GM23248 (cell line): ENCODE measurements at regions not wholly inside any gene's neighbourhood (a gene's known extent, or its start where the extent isn't known, plus 50 kb on each side); places are given as distances from the start of the nearest gene placed in this dataset.

Experiments used
- DNase-seq: peaks from one replicate; pipeline ENCODE4 v3.0.0-alpha.2; 2015
- H2AFZ ChIP-seq: fragments of 200-600 bp; sonication (generic); 2 replicates; pipeline ENCODE4 v1.6.1; 2016; ENCODE audit warnings: antibody characterized with exemption
- H3F3A ChIP-seq: fragments of 200-600 bp; sonication (generic); 2 replicates; pipeline ENCODE4 v1.6.1; 2016; ENCODE audit warnings: mild to moderate bottlenecking, antibody characterized with exemption, mixed run types; ENCODE audit not compliant: insufficient read depth
- H3K27ac ChIP-seq: fragments of 200-600 bp; sonication (generic); 2 replicates; pipeline ENCODE4 v1.5.1; 2016; ENCODE audit warnings: mild to moderate bottlenecking
- H3K27me3 ChIP-seq: fragments of 200-600 bp; sonication (generic); replicated peaks from 2 replicates; pipeline ENCODE4 v1.6.1; 2016; ENCODE audit warnings: mild to moderate bottlenecking; ENCODE audit not compliant: insufficient read depth
- H3K36me3 ChIP-seq: fragments of 200-600 bp; sonication (generic); 2 replicates; pipeline ENCODE4 v1.6.1; 2016; ENCODE audit warnings: low read depth, mild to moderate bottlenecking
- H3K4me1 ChIP-seq: fragments of 200-600 bp; sonication (generic); 2 replicates; pipeline ENCODE4 v1.6.1; 2016; ENCODE audit warnings: mild to moderate bottlenecking; ENCODE audit not compliant: insufficient read depth
- H3K4me2 ChIP-seq: fragments of 200-600 bp; sonication (generic); one replicate; pipeline ENCODE4 v1.6.1; 2016; ENCODE audit warnings: mild to moderate bottlenecking; ENCODE audit not compliant: unreplicated experiment
- H3K4me3 ChIP-seq: fragments of 200-600 bp; sonication (generic); 2 replicates; pipeline ENCODE4 v1.5.1; 2016; ENCODE audit warnings: mild to moderate bottlenecking
- H3K79me2 ChIP-seq: fragments of 200-600 bp; sonication (generic); 2 replicates; pipeline ENCODE4 v1.6.1; 2016; ENCODE audit warnings: mild to moderate bottlenecking; ENCODE audit not compliant: insufficient read depth
- H3K9ac ChIP-seq: fragments of 200-600 bp; sonication (generic); 2 replicates; pipeline ENCODE4 v1.6.1; 2016; ENCODE audit warnings: mild to moderate bottlenecking
- H3K9me2 ChIP-seq: fragments of 200-600 bp; sonication (generic); 2 replicates; pipeline ENCODE4 v1.6.1; 2016; ENCODE audit warnings: mixed run types, mild to moderate bottlenecking, moderate library complexity; ENCODE audit not compliant: insufficient read depth
- H3K9me3 ChIP-seq: fragments of 200-600 bp; sonication (generic); one replicate; pipeline ENCODE4 v1.6.1; 2017; ENCODE audit warnings: low read depth
- H4K20me1 ChIP-seq: fragments of 200-600 bp; sonication (generic); 2 replicates; pipeline ENCODE4 v1.6.0; 2016; ENCODE audit not compliant: insufficient read depth
- EZH2 ChIP-seq: fragments of 200-600 bp; sonication (generic); IDR thresholded peaks from 2 replicates; pipeline ENCODE4 v1.6.1; 2018; ENCODE audit warnings: antibody characterized with exemption, mild to moderate bottlenecking; ENCODE audit not compliant: insufficient read depth, poor library complexity, severe bottlenecking
- EZH2phosphoT487 ChIP-seq: fragments of 200-600 bp; sonication (generic); IDR thresholded peaks from 2 replicates; pipeline ENCODE4 v1.6.1; 2018; ENCODE audit warnings: antibody characterized with exemption, moderate library complexity, mild to moderate bottlenecking, low read depth; ENCODE audit not compliant: insufficient read depth
- WGBS, 2 experiments: methylation state at CpG; one replicate each; pipeline ENCODE4 v1.1.6; 2015 to 2017; ENCODE audit warnings: low lambda C conversion rate in 2 of 2, low coverage in 1 of 2; ENCODE audit errors: missing lambda C conversion rate in 2 of 2; 5-methylcytosine and 5-hydroxymethylcytosine counted together
- in situ Hi-C: fragments of 300-500 bp; cut with MboI; formaldehyde crosslinking; loops from 2 replicates; pipeline ENCODE4 v1.15.0; 2020

GRCh38 chr20:57857118-57857517 is 147.3 kb upstream of the PMEPA1 start:
- TF ChIP-seq EZH2: no peak
- no peak for TF ChIP-seq EZH2phosphoT487
- H3K79me2 ChIP-seq: no peaks in the 10 kb centered on the region
- no peak for DNase-seq
- no peaks in the 10 kb centered on the region for H3K4me1 ChIP-seq
- no peaks in the 10 kb centered on the region for H3K9me3 ChIP-seq
- H3K9me2 ChIP-seq: no peaks in the 10 kb centered on the region
- no peak overlapping the region for H3K9ac ChIP-seq
- H4K20me1 ChIP-seq: no peaks in the 10 kb centered on the region
- H3K4me2 ChIP-seq: no peak overlapping the region
- H3K27ac ChIP-seq: no peak overlapping the region
- peaks cover 11% of the 10 kb centered on the region for H3K27me3 ChIP-seq
- in situ Hi-C loops: no loop called here
- H2AFZ ChIP-seq: no peak overlapping the region
- H3K4me3 ChIP-seq: no peak overlapping the region
- WGBS, 2 experiments: 71 to 79% methylated on average over 2 of the region's 2 CpGs
- no peaks in the 10 kb centered on the region for H3F3A ChIP-seq
- no peaks in the 10 kb centered on the region for H3K36me3 ChIP-seq

- WGBS, 2 experiments: 93 to 98% methylated on average over 2 of the region's 2 CpGs
- Histone ChIP-seq H2AFZ (no peak overlapping the region), H3K4me1 (no peaks in the 10 kb centered on the region), H3K9me2 (no peaks in the 10 kb centered on the region), H3K27ac (no peak overlapping the region), H3K9ac (no peak overlapping the region), H3K79me2 (no peaks in the 10 kb centered on the region), H4K20me1 (no peaks in the 10 kb centered on the region), H3K4me3 (no peak overlapping the region), H3K4me2 (no peak overlapping the region), H3K9me3 (no peaks in the 10 kb centered on the region), H3F3A (no peaks in the 10 kb centered on the region), H3K36me3 (no peaks in the 10 kb centered on the region), H3K27me3 (peaks cover 11% of the 10 kb centered on the region)
- DNase-seq: no peak
- TF ChIP-seq EZH2phosphoT487 (no peak), EZH2 (no peak)
- in situ Hi-C loops: no loop called here
Measured at GRCh38 chr20:57856658-57857057, 146.8 kb upstream of the PMEPA1 start.

GRCh38 chr20:57851796-57852195 is 142.0 kb upstream of the PMEPA1 start:
- Histone ChIP-seq H3K9ac (no peak overlapping the region), H3K4me3 (no peak overlapping the region), H3K79me2 (no peaks in the 10 kb centered on the region), H3K27me3 (peaks cover 9% of the 10 kb centered on the region; the same call in 1 of the 2 replicates), H3K9me3 (no peaks in the 10 kb centered on the region), H3K27ac (no peak overlapping the region), H3F3A (no peaks in the 10 kb centered on the region), H3K4me2 (no peak overlapping the region), H3K4me1 (no peaks in the 10 kb centered on the region), H4K20me1 (no peaks in the 10 kb centered on the region), H2AFZ (no peak overlapping the region), H3K36me3 (no peaks in the 10 kb centered on the region), H3K9me2 (no peaks in the 10 kb centered on the region)
- TF ChIP-seq EZH2phosphoT487 (no peak), EZH2 (no peak)
- DNase-seq: no peak
- WGBS, 2 experiments: 81 to 86% methylated on average over 4 of the region's 4 CpGs
- in situ Hi-C loops: no loop called here

DNA sequence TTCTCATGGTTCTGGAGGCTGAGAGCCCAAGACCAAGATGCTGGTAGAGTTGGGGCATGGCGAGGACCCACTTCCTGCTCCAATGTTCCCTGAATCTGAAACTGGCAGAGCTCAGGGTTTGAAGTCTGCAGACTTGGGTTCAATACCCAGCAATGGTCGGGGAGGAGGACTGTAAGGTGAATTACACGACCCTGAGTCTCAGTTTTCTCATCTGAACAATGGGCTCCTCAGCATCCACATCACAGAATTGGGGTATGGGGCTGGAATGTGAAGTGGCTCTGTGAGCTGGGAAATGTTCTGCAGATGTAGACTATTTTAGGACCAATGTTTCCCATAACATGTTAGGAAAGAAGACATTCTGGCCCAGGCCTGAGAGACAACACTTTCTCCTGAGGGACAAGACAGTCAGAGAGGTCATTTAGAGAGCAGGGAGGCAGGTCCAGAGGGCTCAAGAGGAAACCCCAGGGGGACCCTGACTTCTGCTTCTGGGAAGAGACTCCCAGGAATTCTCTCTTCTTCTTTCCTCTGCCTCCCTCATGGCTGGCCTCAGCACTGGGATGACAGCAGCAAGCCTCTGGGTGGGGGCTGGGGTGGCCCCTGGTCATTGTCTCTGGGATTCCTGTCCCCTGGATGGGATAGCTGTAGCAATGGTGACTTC is 141.3 kb upstream of the PMEPA1 start:
- no peaks in the 10 kb centered on the region for H3K79me2 ChIP-seq
- no peak overlapping the region for H3K4me3 ChIP-seq
- H2AFZ ChIP-seq: no peak overlapping the region
- 64% methylated on average over 3 of the region's 3 CpGs for WGBS, 2 experiments
- H3K9me3 ChIP-seq: no peaks in the 10 kb centered on the region
- no peaks in the 10 kb centered on the region for H3F3A ChIP-seq
- H3K36me3 ChIP-seq: no peaks in the 10 kb centered on the region
- H3K4me1 ChIP-seq: no peaks in the 10 kb centered on the region
- DNase-seq: no peak
- in situ Hi-C loops: no loop called here
- H4K20me1 ChIP-seq: no peaks in the 10 kb centered on the region
- no peak overlapping the region for H3K9ac ChIP-seq
- H3K4me2 ChIP-seq: no peak overlapping the region
- peaks cover 14% of the 10 kb centered on the region for H3K27me3 ChIP-seq
- H3K9me2 ChIP-seq: no peaks in the 10 kb centered on the region
- no peak overlapping the region for H3K27ac ChIP-seq
- no peak for TF ChIP-seq EZH2
- TF ChIP-seq EZH2phosphoT487: no peak
